Mesendoderm (in vitro differentiated cells): ENCODE measurements at regions not wholly inside any gene's neighbourhood (a gene's known extent, or its start where the extent isn't known, plus 50 kb on each side); places are given as distances from the start of the nearest gene placed in this dataset.

Source experiments
- DNase-seq: peaks from one replicate; pipeline ENCODE4 v3.0.0; 2013
- H2AK5ac ChIP-seq: 2 replicates; pipeline ENCODE4 v1.6.1; 2013; ENCODE audit warnings: low read length, inconsistent platforms
- H2BK120ac ChIP-seq: 2 replicates; pipeline ENCODE4 v1.6.1; 2013; ENCODE audit warnings: low read depth, mild to moderate bottlenecking, low read length, moderate library complexity, mixed read lengths
- H2BK15ac ChIP-seq: replicated peaks from 2 replicates; pipeline ENCODE4 v1.6.1; 2013; ENCODE audit warnings: low read depth, mild to moderate bottlenecking, moderate library complexity
- H2BK5ac ChIP-seq: 2 replicates; pipeline ENCODE4 v1.6.1; 2013; ENCODE audit warnings: low read length, inconsistent platforms
- H3K18ac ChIP-seq: 2 replicates; pipeline ENCODE4 v1.6.1; 2013; ENCODE audit warnings: mild to moderate bottlenecking, low read length, mixed read lengths
- H3K23ac ChIP-seq: one replicate; pipeline ENCODE4 v1.6.1; 2013; ENCODE audit warnings: low read length
- H3K27ac ChIP-seq: 2 replicates; pipeline ENCODE4 v1.5.1; 2013; ENCODE audit warnings: low read depth, mild to moderate bottlenecking, inconsistent platforms, low read length, moderate library complexity
- H3K27me3 ChIP-seq: 2 replicates; pipeline ENCODE4 v1.6.1; 2013; ENCODE audit warnings: low read length, control low read depth, mild to moderate bottlenecking, inconsistent platforms; ENCODE audit not compliant: insufficient read depth, poor library complexity
- H3K36me3 ChIP-seq: 2 replicates; pipeline ENCODE4 v1.6.1; 2013; ENCODE audit warnings: low read length, inconsistent platforms; ENCODE audit not compliant: control insufficient read depth, insufficient read depth
- H3K4ac ChIP-seq: one replicate; pipeline ENCODE4 v1.6.1; 2013; ENCODE audit warnings: low read depth, mild to moderate bottlenecking, low read length, moderate library complexity
- H3K4me1 ChIP-seq: 2 replicates; pipeline ENCODE4 v1.6.1; 2013; ENCODE audit warnings: low read depth, low read length, inconsistent platforms; ENCODE audit not compliant: control insufficient read depth
- H3K4me2 ChIP-seq: 2 replicates; pipeline ENCODE4 v1.6.1; 2013; ENCODE audit warnings: low read length
- H3K4me3 ChIP-seq: 2 replicates; pipeline ENCODE4 v1.5.1; 2013; ENCODE audit warnings: mild to moderate bottlenecking, low read length
- H3K56ac ChIP-seq: one replicate; pipeline ENCODE4 v1.6.1; 2013; ENCODE audit warnings: low read length
- H3K79me1 ChIP-seq: 2 replicates; pipeline ENCODE4 v1.6.1; 2013; ENCODE audit warnings: low read length, inconsistent platforms
- H3K79me2 ChIP-seq: 2 replicates; pipeline ENCODE4 v1.6.1; 2013; ENCODE audit warnings: mild to moderate bottlenecking, low read length; ENCODE audit not compliant: control insufficient read depth, insufficient read depth
- H3K9ac ChIP-seq: 2 replicates; pipeline ENCODE4 v1.6.1; 2013; ENCODE audit warnings: low read length, inconsistent platforms
- H4K5ac ChIP-seq: one replicate; pipeline ENCODE4 v1.6.1; 2013; ENCODE audit warnings: low read length
- H4K8ac ChIP-seq: one replicate; pipeline ENCODE4 v1.6.1; 2013; ENCODE audit warnings: low read depth, mild to moderate bottlenecking, control low read depth, low read length, moderate library complexity
- WGBS: extraction: QIAGEN DNeasy Blood & Tissue Kit; methylation state at CpG from one replicate; pipeline ENCODE4 v1.1.7; 2013; ENCODE audit warnings: low lambda C conversion rate, missing lambda C conversion rate; ENCODE audit not compliant: insufficient coverage; ENCODE audit errors: extremely low coverage; 5-methylcytosine and 5-hydroxymethylcytosine counted together

GRCh38 chrX:45762699-45763647 is 562.3 kb upstream of the DIPK2B start:
- Histone ChIP-seq H4K8ac (no peak overlapping the region), H3K18ac (no peak overlapping the region), H3K9ac (no peak overlapping the region), H2BK5ac (no peak overlapping the region), H2BK15ac (no peak overlapping the region), H3K4me3 (no peak overlapping the region), H4K5ac (no peak overlapping the region), H2AK5ac (no peak overlapping the region), H3K23ac (no peak overlapping the region), H2BK120ac (no peak overlapping the region), H3K79me1 (no peaks in the 10 kb centered on the region), H3K79me2 (peaks cover 5% of the 10 kb centered on the region), H3K36me3 (no peaks in the 10 kb centered on the region), H3K4me2 (no peak overlapping the region), H3K27ac (no peak overlapping the region), H3K56ac (no peak overlapping the region), H3K4ac (no peak overlapping the region), H3K4me1 (no peaks in the 10 kb centered on the region), H3K27me3 (no peaks in the 10 kb centered on the region)
- DNase-seq: no peak
- no CpG with 5 or more reads among the region's 6 CpGs for WGBS

GRCh38 chrX:45761920-45762319 is 561.2 kb upstream of the DIPK2B start:
- WGBS: no CpG with 5 or more reads among the region's 4 CpGs
- Histone ChIP-seq H3K79me2 (peaks cover 5% of the 10 kb centered on the region), H3K4me3 (no peak overlapping the region), H3K4me1 (no peaks in the 10 kb centered on the region), H3K36me3 (no peaks in the 10 kb centered on the region), H3K4ac (no peak overlapping the region), H3K4me2 (no peak overlapping the region), H4K5ac (no peak overlapping the region), H2BK5ac (no peak overlapping the region), H3K18ac (no peak overlapping the region), H3K9ac (no peak overlapping the region), H2BK120ac (no peak overlapping the region), H2BK15ac (no peak overlapping the region), H4K8ac (no peak overlapping the region), H3K27me3 (no peaks in the 10 kb centered on the region), H3K79me1 (no peaks in the 10 kb centered on the region), H3K23ac (no peak overlapping the region), H3K27ac (no peak overlapping the region), H2AK5ac (no peak overlapping the region), H3K56ac (no peak overlapping the region)
- DNase-seq: no peak

GRCh38 chrX:45760187-45760742 is 559.6 kb upstream of the DIPK2B start:
- H3K79me2 ChIP-seq: no peaks in the 10 kb centered on the region
- no peak overlapping the region for H3K4me2 ChIP-seq
- H3K23ac ChIP-seq: no peak overlapping the region
- no peak for DNase-seq
- no peak overlapping the region for H2AK5ac ChIP-seq
- no peaks in the 10 kb centered on the region for H3K27me3 ChIP-seq
- no peak overlapping the region for H3K4me3 ChIP-seq
- H3K36me3 ChIP-seq: no peaks in the 10 kb centered on the region
- H3K4me1 ChIP-seq: no peaks in the 10 kb centered on the region
- no peak overlapping the region for H4K5ac ChIP-seq
- no peaks in the 10 kb centered on the region for H3K79me1 ChIP-seq
- no CpG with 5 or more reads among the region's 10 CpGs for WGBS
- no peak overlapping the region for H2BK15ac ChIP-seq
- no peak overlapping the region for H3K56ac ChIP-seq
- no peak overlapping the region for H2BK5ac ChIP-seq
- H3K27ac ChIP-seq: no peak overlapping the region
- H4K8ac ChIP-seq: no peak overlapping the region
- no peak overlapping the region for H2BK120ac ChIP-seq
- H3K9ac ChIP-seq: no peak overlapping the region
- H3K18ac ChIP-seq: no peak overlapping the region
- no peak overlapping the region for H3K4ac ChIP-seq

- Histone ChIP-seq H2BK120ac (no peak overlapping the region), H3K9ac (no peak overlapping the region), H3K36me3 (no peaks in the 10 kb centered on the region), H3K4me1 (no peaks in the 10 kb centered on the region), H3K79me2 (no peaks in the 10 kb centered on the region), H4K8ac (no peak overlapping the region), H3K4me3 (no peak overlapping the region), H3K18ac (no peak overlapping the region), H2BK5ac (no peak overlapping the region), H2BK15ac (no peak overlapping the region), H3K4me2 (no peak overlapping the region), H3K27me3 (no peaks in the 10 kb centered on the region), H3K79me1 (no peaks in the 10 kb centered on the region), H2AK5ac (no peak overlapping the region), H3K23ac (no peak overlapping the region), H3K27ac (no peak overlapping the region), H3K56ac (no peak overlapping the region), H4K5ac (no peak overlapping the region), H3K4ac (no peak overlapping the region)
- no peak for DNase-seq
- no CpG with 5 or more reads among the region's 3 CpGs for WGBS
Observed at GRCh38 chrX:45758738-45759397, 558.2 kb upstream of the DIPK2B start.

- H3K9ac ChIP-seq: no peak overlapping the region
- no peaks in the 10 kb centered on the region for H3K4me1 ChIP-seq
- H2BK15ac ChIP-seq: no peak overlapping the region
- H3K4me3 ChIP-seq: no peak overlapping the region
- H3K27ac ChIP-seq: no peak overlapping the region
- DNase-seq: no peak
- no peak overlapping the region for H3K56ac ChIP-seq
- no peak overlapping the region for H3K4ac ChIP-seq
- no peak overlapping the region for H4K5ac ChIP-seq
- no peak overlapping the region for H3K4me2 ChIP-seq
- H2AK5ac ChIP-seq: no peak overlapping the region
- H2BK120ac ChIP-seq: no peak overlapping the region
- H4K8ac ChIP-seq: no peak overlapping the region
- no peaks in the 10 kb centered on the region for H3K79me2 ChIP-seq
- no peaks in the 10 kb centered on the region for H3K36me3 ChIP-seq
- H3K23ac ChIP-seq: no peak overlapping the region
- WGBS: no CpG with 5 or more reads among the region's 7 CpGs
- no peak overlapping the region for H3K18ac ChIP-seq
- H2BK5ac ChIP-seq: no peak overlapping the region
- H3K79me1 ChIP-seq: no peaks in the 10 kb centered on the region
- no peaks in the 10 kb centered on the region for H3K27me3 ChIP-seq
Observed at GRCh38 chrX:45758319-45758718, 557.6 kb upstream of the DIPK2B start.
